HCT116 (cell line): ENCODE measurements at regions not wholly inside any gene's neighbourhood (a gene's known extent, or its start where the extent isn't known, plus 50 kb on each side); places are given as distances from the start of the nearest gene placed in this dataset.

Experiments
- CTCF ChIP-seq, 3 experiments: fragments of 200-600 bp in 1 of 3; sonication (generic) in 1 of 3; IDR thresholded peaks in 2 of 3; conservative IDR thresholded peaks in 1 of 3; 2 replicates each; pipeline ENCODE4 v1.5.1; 2012 to 2017; ENCODE audit warnings: low read depth in 2 of 3, low read length in 2 of 3, antibody characterized with exemption in 1 of 3, borderline replicate concordance in 1 of 3, control low read depth in 1 of 3, mild to moderate bottlenecking in 1 of 3, mixed read lengths in 1 of 3, mixed run types in 1 of 3, moderate library complexity in 1 of 3; ENCODE audit not compliant: insufficient read depth in 1 of 3
- SIN3A ChIP-seq: IDR thresholded peaks from 2 replicates; pipeline ENCODE4 v1.6.1; 2012; ENCODE audit warnings: low read depth
- TCF7L2 ChIP-seq: IDR thresholded peaks from 2 replicates; pipeline ENCODE4 v1.7.0; 2011; ENCODE audit warnings: borderline replicate concordance, inconsistent platforms; ENCODE audit not compliant: insufficient read depth, insufficient read length; ENCODE audit errors: extremely low read depth

- TF ChIP-seq CTCF (IDR thresholded peaks at IDR 0.05 in 2 of 3, conservative IDR thresholded peaks at IDR 0.05 in 1 of 3; ENCODE audit: borderline replicate concordance in 1 of 3, insufficient read depth in 1 of 3, low read depth in 2 of 3, low read length in 2 of 3) (no peak), TCF7L2 (no peak), SIN3A (no peak)
Observed at GRCh38 chr4:133544097-133544496, 395.0 kb downstream of the PCDH10 start.
